Heart left ventricle (tissue), 16 donors: ENCODE measurements at regions not wholly inside any gene's neighbourhood (a gene's known extent, or its start where the extent isn't known, plus 50 kb on each side); places are given as distances from the start of the nearest gene placed in this dataset.

Experiments used
- ATAC-seq, 4 donors: fragments of 200-7000 bp; cut with Tn5 transposase; one replicate each; pipeline ENCODE4 v1.9.1; 2020 to 2022; ENCODE audit warnings: moderate library complexity in 4 of 4, mild to moderate bottlenecking in 3 of 4, moderate number of reproducible peaks in 1 of 4
- DNase-seq, 5 donors: peaks; one replicate each; pipeline ENCODE4 v3.0.0-alpha.2; 2020
- H3K27ac ChIP-seq, 12 donors: fragments of 200-600 bp; sonication (generic) in 4 of 12; one replicate each; pipeline versions ENCODE4 v1.5.0 to v1.8.0; 2016 to 2022; ENCODE audit warnings: mild to moderate bottlenecking in 2 of 12
- H3K27me3 ChIP-seq, 9 donors: fragments of 200-600 bp; sonication (generic) in 2 of 9; one replicate each; pipeline versions ENCODE4 v1.5.1 to v1.8.0; 2016 to 2022; ENCODE audit warnings: mild to moderate bottlenecking in 3 of 9
- H3K36me3 ChIP-seq, 9 donors: fragments of 200-600 bp; sonication (generic) in 2 of 9; one replicate each; pipeline versions ENCODE4 v1.5.0 to v1.8.0; 2018 to 2022; ENCODE audit warnings: mild to moderate bottlenecking in 2 of 9
- H3K4me1 ChIP-seq, 12 donors: fragments of 200-600 bp; sonication (generic) in 4 of 12; one replicate each; pipeline versions ENCODE4 v1.5.0 to v1.8.0; 2016 to 2022; ENCODE audit warnings: mild to moderate bottlenecking in 3 of 12
- H3K4me3 ChIP-seq, 12 donors: fragments of 200-600 bp; sonication (generic) in 4 of 12; one replicate each; pipeline versions ENCODE4 v1.5.0 to v1.8.0; 2017 to 2022; ENCODE audit warnings: mild to moderate bottlenecking in 9 of 12, moderate library complexity in 4 of 12
- H3K9me3 ChIP-seq, 12 donors: fragments of 200-600 bp; sonication (generic) in 4 of 12; one replicate each; pipeline versions ENCODE4 v1.5.0 to v1.8.0; 2016 to 2022; ENCODE audit warnings: mild to moderate bottlenecking in 1 of 12
- POLR2A ChIP-seq, 2 donors: fragments of 450-650 bp; IDR thresholded peaks; one replicate each; pipeline ENCODE4 v1.6.1; 2017; ENCODE audit warnings: antibody characterized with exemption in 2 of 2, mild to moderate bottlenecking in 2 of 2, moderate library complexity in 2 of 2
- WGBS, 4 donors: extraction: QIAGEN DNeasy Blood & Tissue Kit in 2 of 4; methylation state at CpG; one replicate each; pipeline versions ENCODE4 v1.1.5 to v1.1.7; 2013 to 2018; 5-methylcytosine and 5-hydroxymethylcytosine counted together
- intact Hi-C, 10 donors: fragments of 100-400 bp; cut with DNase I; formaldehyde crosslinking; loops; one replicate each; pipeline versions ENCODE4 v1.11.1 to v1.14.2; 2022
- TF ChIP-seq, protein P1 (sequence below), 12 donors: fragments of 200-600 bp; sonication (generic) in 4 of 12; IDR thresholded peaks; one replicate each; pipeline versions ENCODE4 v1.5.0 to v1.8.0; 2018 to 2022; ENCODE audit warnings: antibody characterized with exemption in 12 of 12, mild to moderate bottlenecking in 5 of 12
- donor health status: ischemic (EF 13 %, LVEDD 7.1; RV severe dilation, severe dysfunction).
- donor health status: healthy with polysubstance abuse.
- donor health status: DM: no; HTN: yes; CAD: no.
- donor health status: DM: no; HTN: no; CAD: no.
- donor health status: ischemic (EF 25% LVEDD 6.9; RV normal size, moderate dysfunction).
- donor health status: ischemic (EF 25% LVEDD 5.7; RV mildly dilated, moderate dysfunction).
- donor health status: healthy.
- donor health status: DM: yes; HTN: yes; CAD: no.
- donor health status: ischemic (EF 35%, LVEDD 5.7; RV mildly dilated, moderate dysfunction).
- donor health status: nonischemic (EF 11% LVEDD 7.7; RV severe dilation, severe dysfunction).
- donor health status: DM: yes; HTN: yes; CAD: no.
- donor health status: PGD.
- donor health status: ischemic (EF 29% LVEDD 5.4; RV normal size, mild dysfunction).
- donor health status: nonischemic (EF 23%, LVEDD 6.1; RV moderate dilation, normal function).

GRCh38 chr16:65445313-65446260 lies 323.7 kb upstream of the CDH11 start:
- ATAC-seq (no peak), DNase-seq (no peak)
- no peak overlapping the region for H3K27ac ChIP-seq
- peaks cover 0 to 19% (median 3%) of the 10 kb centered on the region in 12 donors for H3K9me3 ChIP-seq
- no peaks in the 10 kb centered on the region for H3K4me1 ChIP-seq
- TF ChIP-seq POLR2A (IDR thresholded peaks at IDR 0.05): no peak
- TF ChIP-seq, protein P1, sequence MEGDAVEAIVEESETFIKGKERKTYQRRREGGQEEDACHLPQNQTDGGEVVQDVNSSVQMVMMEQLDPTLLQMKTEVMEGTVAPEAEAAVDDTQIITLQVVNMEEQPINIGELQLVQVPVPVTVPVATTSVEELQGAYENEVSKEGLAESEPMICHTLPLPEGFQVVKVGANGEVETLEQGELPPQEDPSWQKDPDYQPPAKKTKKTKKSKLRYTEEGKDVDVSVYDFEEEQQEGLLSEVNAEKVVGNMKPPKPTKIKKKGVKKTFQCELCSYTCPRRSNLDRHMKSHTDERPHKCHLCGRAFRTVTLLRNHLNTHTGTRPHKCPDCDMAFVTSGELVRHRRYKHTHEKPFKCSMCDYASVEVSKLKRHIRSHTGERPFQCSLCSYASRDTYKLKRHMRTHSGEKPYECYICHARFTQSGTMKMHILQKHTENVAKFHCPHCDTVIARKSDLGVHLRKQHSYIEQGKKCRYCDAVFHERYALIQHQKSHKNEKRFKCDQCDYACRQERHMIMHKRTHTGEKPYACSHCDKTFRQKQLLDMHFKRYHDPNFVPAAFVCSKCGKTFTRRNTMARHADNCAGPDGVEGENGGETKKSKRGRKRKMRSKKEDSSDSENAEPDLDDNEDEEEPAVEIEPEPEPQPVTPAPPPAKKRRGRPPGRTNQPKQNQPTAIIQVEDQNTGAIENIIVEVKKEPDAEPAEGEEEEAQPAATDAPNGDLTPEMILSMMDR (IDR thresholded peaks at IDR 0.05): no peak
- WGBS, 4 donors: 31 to 71% (median 50%) methylated on average over 1 of the region's 1 CpG
- intact Hi-C loops: no loop called here
- H3K36me3 ChIP-seq: no peaks in the 10 kb centered on the region
- no peak overlapping the region for H3K4me3 ChIP-seq
- no peaks in the 10 kb centered on the region for H3K27me3 ChIP-seq

GRCh38 chr16:65441501-65441900 lies 319.6 kb upstream of the CDH11 start:
- H3K36me3 ChIP-seq: no peaks in the 10 kb centered on the region
- no peak for ATAC-seq
- WGBS, 4 donors: 50 to 66% (median 58%) methylated on average over 2 of the region's 2 CpGs
- H3K9me3 ChIP-seq: no peaks in the 10 kb centered on the region
- H3K4me3 ChIP-seq: no peak overlapping the region
- no peaks in the 10 kb centered on the region for H3K4me1 ChIP-seq
- no peaks in the 10 kb centered on the region for H3K27me3 ChIP-seq
- DNase-seq: no peak
- no peak for TF ChIP-seq POLR2A (IDR thresholded peaks at IDR 0.05)
- TF ChIP-seq, protein P1 (IDR thresholded peaks at IDR 0.05): no peak
- intact Hi-C loops: no loop called here
- no peak overlapping the region for H3K27ac ChIP-seq

DNA sequence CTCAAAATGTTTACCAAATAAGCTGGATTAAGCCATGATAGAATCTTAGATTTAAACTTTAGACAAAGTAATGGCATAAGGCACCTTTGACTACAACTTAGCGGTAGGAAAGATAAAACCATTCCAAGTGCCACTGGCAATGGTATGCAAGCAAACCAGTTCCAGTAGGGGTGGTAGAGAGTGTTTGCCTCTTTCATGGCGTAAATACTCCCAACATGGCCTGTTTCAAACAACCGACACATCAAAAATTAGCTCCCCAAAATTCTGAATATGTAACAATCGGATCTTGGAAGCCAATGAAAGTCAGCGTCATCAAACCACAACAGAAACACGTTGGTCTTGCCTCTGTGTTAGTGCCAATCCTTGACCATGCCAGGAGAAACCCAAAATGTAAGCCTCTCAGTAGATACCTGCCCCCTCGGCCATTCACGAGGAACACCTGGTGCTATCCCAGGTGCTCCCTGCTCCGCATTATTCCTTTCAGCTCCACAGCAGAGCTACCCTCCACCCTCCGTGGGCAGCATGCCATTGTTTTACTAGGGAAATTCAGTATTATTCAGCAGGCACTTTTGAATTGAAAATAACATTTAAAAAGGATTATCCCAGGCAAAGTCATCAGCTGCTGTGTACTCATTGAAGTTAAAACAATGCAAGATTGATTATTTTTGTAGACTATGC lies 307.8 kb upstream of the CDH11 start:
- WGBS, 4 donors: 78 to 85% (median 82%) methylated on average over 10 of the region's 10 CpGs
- DNase-seq (no peak), ATAC-seq (no peak)
- H3K9me3 ChIP-seq: no peaks in the 10 kb centered on the region
- no peak overlapping the region for H3K27ac ChIP-seq
- no peaks in the 10 kb centered on the region for H3K36me3 ChIP-seq
- no peaks in the 10 kb centered on the region for H3K4me1 ChIP-seq
- H3K4me3 ChIP-seq: no peak overlapping the region
- H3K27me3 ChIP-seq: no peaks in the 10 kb centered on the region
- intact Hi-C loops: loop anchor here in 1 of 10 donors (10.0 kb wide), 1 partner anchor 65 kb away; no protein-coding TSS in a partner anchor
- no peak for TF ChIP-seq POLR2A (IDR thresholded peaks at IDR 0.05)
- TF ChIP-seq, protein P1 (IDR thresholded peaks at IDR 0.05): no peak

GRCh38 chr16:65426484-65426883 lies 304.6 kb upstream of the CDH11 start:
- ATAC-seq (no peak), DNase-seq (no peak)
- H3K27ac ChIP-seq: no peak overlapping the region
- H3K27me3 ChIP-seq: no peaks in the 10 kb centered on the region
- no peaks in the 10 kb centered on the region for H3K36me3 ChIP-seq
- no peak for TF ChIP-seq POLR2A (IDR thresholded peaks at IDR 0.05)
- TF ChIP-seq, protein P1 (IDR thresholded peaks at IDR 0.05): no peak
- no peaks in the 10 kb centered on the region for H3K9me3 ChIP-seq
- 85 to 99% (median 94%) methylated on average over 1 of the region's 1 CpG for WGBS, 4 donors
- H3K4me3 ChIP-seq: no peak overlapping the region
- intact Hi-C loops: no loop called here
- H3K4me1 ChIP-seq: no peaks in the 10 kb centered on the region
